OCI-LY1 (cell line): ENCODE measurements at regions not wholly inside any gene's neighbourhood (a gene's known extent, or its start where the extent isn't known, plus 50 kb on each side); places are given as distances from the start of the nearest gene placed in this dataset.

Experiments
- H2AFZ ChIP-seq: fragments of 200-600 bp; sonication (generic), shearing (Covaris generic); 2 replicates; pipeline ENCODE4 v1.6.0; 2014; ENCODE audit warnings: antibody characterized with exemption, mild to moderate bottlenecking, low read length
- H3F3A ChIP-seq: fragments of 200-600 bp; sonication (generic), shearing (Covaris generic); 2 replicates; pipeline ENCODE4 v1.6.0; 2014; ENCODE audit warnings: mild to moderate bottlenecking, antibody characterized with exemption, low read length, moderate library complexity; ENCODE audit not compliant: insufficient read depth
- H3K27ac ChIP-seq: fragments of 200-600 bp; sonication (generic); 2 replicates; pipeline ENCODE4 v1.5.1; 2014; ENCODE audit warnings: low read length, mixed run types, mild to moderate bottlenecking, low read depth; ENCODE audit not compliant: poor library complexity, severe bottlenecking
- H3K27me3 ChIP-seq: fragments of 200-600 bp; sonication (generic); 2 replicates; pipeline ENCODE4 v1.6.0; 2014; ENCODE audit warnings: antibody characterized with exemption, mild to moderate bottlenecking, low read length, moderate library complexity; ENCODE audit not compliant: insufficient read depth
- H3K36me3 ChIP-seq: fragments of 200-600 bp; sonication (generic); 2 replicates; pipeline ENCODE4 v1.6.1; 2014; ENCODE audit warnings: mild to moderate bottlenecking, antibody characterized with exemption, low read length, moderate library complexity, mixed read lengths; ENCODE audit not compliant: insufficient read depth
- H3K4me1 ChIP-seq: fragments of 200-600 bp; sonication (generic); 2 replicates; pipeline ENCODE4 v1.5.1; 2014; ENCODE audit warnings: mild to moderate bottlenecking, low read length, moderate library complexity; ENCODE audit not compliant: insufficient read depth, severe bottlenecking
- H3K4me2 ChIP-seq: fragments of 200-600 bp; sonication (generic), shearing (Covaris generic); 2 replicates; pipeline ENCODE4 v1.6.1; 2014; ENCODE audit warnings: low read length
- H3K4me3 ChIP-seq: fragments of 200-600 bp; sonication (generic); 2 replicates; pipeline ENCODE4 v1.5.1; 2014; ENCODE audit warnings: low read length, low read depth, mild to moderate bottlenecking, mixed read lengths; ENCODE audit not compliant: poor library complexity, severe bottlenecking
- H3K79me2 ChIP-seq: fragments of 200-600 bp; shearing (Covaris generic); 2 replicates; pipeline ENCODE4 v1.6.1; 2016; ENCODE audit warnings: mixed run types, low read length, mixed read lengths; ENCODE audit not compliant: insufficient read depth
- H3K9ac ChIP-seq: fragments of 200-600 bp; sonication (generic), shearing (Covaris generic); 2 replicates; pipeline ENCODE4 v1.6.1; 2014; ENCODE audit warnings: mild to moderate bottlenecking, low read length, mixed read lengths
- H3K9me2 ChIP-seq: fragments of 200-600 bp; sonication (generic), shearing (Covaris generic); 2 replicates; pipeline ENCODE4 v1.6.1; 2014; ENCODE audit warnings: low read depth, mild to moderate bottlenecking, low read length, mixed read lengths
- H3K9me3 ChIP-seq: fragments of 200-600 bp; shearing (Covaris generic); 2 replicates; pipeline ENCODE4 v1.6.1; 2014; ENCODE audit warnings: low read length, mixed read lengths
- H4K20me1 ChIP-seq: fragments of 200-600 bp; sonication (generic), shearing (Covaris generic); 2 replicates; pipeline ENCODE4 v1.6.0; 2016; ENCODE audit warnings: mild to moderate bottlenecking, low read length; ENCODE audit not compliant: insufficient read depth
- CTCF ChIP-seq: fragments of 200-600 bp; sonication (generic), shearing (Covaris generic); IDR thresholded peaks from 2 replicates; pipeline ENCODE4 v1.5.1; 2017; ENCODE audit warnings: mild to moderate bottlenecking, antibody characterized with exemption, low read length, moderate library complexity, mixed read lengths
- EZH2 ChIP-seq: fragments of 200-600 bp; sonication (generic), shearing (Covaris generic); IDR thresholded peaks from 2 replicates; pipeline ENCODE4 v1.8.0; 2017; ENCODE audit warnings: borderline replicate concordance, mixed run types, mild to moderate bottlenecking, antibody characterized with exemption, low read length, moderate library complexity, mixed read lengths

GRCh38 chr3:113105966-113106660, 105.2 kb upstream of the BOC start:
- TF ChIP-seq EZH2, result no peak
- TF ChIP-seq CTCF, result no peak
- Histone ChIP-seq H3K27ac (no peak overlapping the region), H2AFZ (no peak overlapping the region), H3K4me2 (no peak overlapping the region), H3K9me3 (no peaks in the 10 kb centered on the region), H3K27me3 (no peaks in the 10 kb centered on the region), H3K4me3 (no peak overlapping the region), H3K9me2 (no peaks in the 10 kb centered on the region), H3F3A (no peaks in the 10 kb centered on the region), H4K20me1 (no peaks in the 10 kb centered on the region), H3K36me3 (no peaks in the 10 kb centered on the region), H3K4me1 (no peaks in the 10 kb centered on the region), H3K79me2 (no peaks in the 10 kb centered on the region), H3K9ac (no peak overlapping the region)

GRCh38 chr3:113110267-113110666, 101.1 kb upstream of the BOC start:
- H3K79me2 ChIP-seq, result no peaks in the 10 kb centered on the region
- no peaks in the 10 kb centered on the region for H3K9me3 ChIP-seq
- H3K4me1 ChIP-seq, result no peaks in the 10 kb centered on the region
- no peak overlapping the region for H2AFZ ChIP-seq
- TF ChIP-seq EZH2, result no peak
- TF ChIP-seq CTCF, result no peak
- H4K20me1 ChIP-seq, result no peaks in the 10 kb centered on the region
- H3K4me3 ChIP-seq, result no peak overlapping the region
- no peak overlapping the region for H3K27ac ChIP-seq
- H3K36me3 ChIP-seq, result no peaks in the 10 kb centered on the region
- no peaks in the 10 kb centered on the region for H3F3A ChIP-seq
- H3K9ac ChIP-seq, result no peak overlapping the region
- no peak overlapping the region for H3K4me2 ChIP-seq
- no peaks in the 10 kb centered on the region for H3K27me3 ChIP-seq
- H3K9me2 ChIP-seq, result no peaks in the 10 kb centered on the region

- no peaks in the 10 kb centered on the region for H3K4me1 ChIP-seq
- H3K27ac ChIP-seq, result no peak overlapping the region
- no peak overlapping the region for H3K4me3 ChIP-seq
- no peak overlapping the region for H3K9ac ChIP-seq
- no peaks in the 10 kb centered on the region for H3K9me3 ChIP-seq
- no peaks in the 10 kb centered on the region for H4K20me1 ChIP-seq
- no peak overlapping the region for H2AFZ ChIP-seq
- TF ChIP-seq EZH2 (no peak), CTCF (no peak)
- no peaks in the 10 kb centered on the region for H3K9me2 ChIP-seq
- no peaks in the 10 kb centered on the region for H3F3A ChIP-seq
- no peaks in the 10 kb centered on the region for H3K36me3 ChIP-seq
- no peaks in the 10 kb centered on the region for H3K27me3 ChIP-seq
- no peaks in the 10 kb centered on the region for H3K79me2 ChIP-seq
- no peak overlapping the region for H3K4me2 ChIP-seq
These were observed 100.2 kb upstream of the BOC start for GRCh38 chr3:113111011-113111707.
